Stimulated activated naive CD8-positive, alpha-beta T cell treated with anti-CD3 and anti-CD28 coated beads, Interleukin-15, Interleukin-2, amounts not matched to agents 100 U/mL and 50 U/mL, for 24 hours (primary cell): ENCODE measurements at regions not wholly inside any gene's neighbourhood (a gene's known extent, or its start where the extent isn't known, plus 50 kb on each side); places are given as distances from the start of the nearest gene placed in this dataset.

Source experiments
- ATAC-seq: fragments of 150-1000 bp; cut with Tn5 transposase; one replicate; pipeline ENCODE4 v1.10.0; 2021
- DNase-seq: peaks from one replicate; pipeline ENCODE4 v3.0.0; 2021

- ATAC-seq (no peak), DNase-seq (no peak)
Observed at GRCh38 chrX:112901869-112902725, 61.5 kb upstream of the AMOT start.

- DNase-seq (no peak), ATAC-seq (no peak)
Observed at GRCh38 chrX:112896051-112896450, 55.4 kb upstream of the AMOT start.
